ENCODE measurements at regions not wholly inside any gene's neighbourhood (a gene's known extent, or its start where the extent isn't known, plus 50 kb on each side); places are given as distances from the start of the nearest gene placed in this dataset.

GRCh38 chr12:4119157-4119761 lies 154.3 kb upstream of the CCND2 start:
- Mint-ChIP-seq H3K27ac (no peak overlapping the region), H3K4me3 (no peak overlapping the region), H3K36me3 (ENCODE audit: low read depth) (no peaks in the 10 kb centered on the region; the same call in 2 of the 3 replicates), H3K27me3 (ENCODE audit: insufficient read depth, low read depth, poor library complexity) (peaks cover 26% of the 10 kb centered on the region), H3K4me1 (peaks cover 31% of the 10 kb centered on the region), H3K9me3 (no peaks in the 10 kb centered on the region)
- TF ChIP-seq NANOG (IDR thresholded peaks at IDR 0.05; ENCODE audit: borderline replicate concordance) (no peak), CTCF (conservative IDR thresholded peaks at IDR 0.05; ENCODE audit: low read depth in 2 of 2) (no peak), REST (IDR thresholded peaks at IDR 0.05; ENCODE audit: unreplicated experiment) (no peak), JUNB (IDR thresholded peaks at IDR 0.05; ENCODE audit: unreplicated experiment) (no peak), STAT1 (IDR thresholded peaks at IDR 0.05; ENCODE audit: unreplicated experiment) (no peak), CREB1 (CRISPR knock-in tag; IDR thresholded peaks at IDR 0.05; ENCODE audit: low read depth) (no peak), ZNF462 (CRISPR knock-in tag; IDR thresholded peaks at IDR 0.05) (no peak), POLR2AphosphoS5 (IDR thresholded peaks at IDR 0.05; ENCODE audit: low read depth) (no peak)
- Histone ChIP-seq H3K4me2 (no peak overlapping the region), H3K27me3 (ENCODE audit: insufficient read depth) (no peaks in the 10 kb centered on the region), H3K79me2 (replicated peaks; ENCODE audit: insufficient read depth) (no peaks in the 10 kb centered on the region), H3K4me1 (ENCODE audit: insufficient read depth) (peaks cover 22% of the 10 kb centered on the region), H2AFZ (no peak overlapping the region), H3K4me3 (no peak overlapping the region), H3K36me3 (ENCODE audit: insufficient read depth) (no peaks in the 10 kb centered on the region), H3K9me2 (ENCODE audit: insufficient read depth) (peaks cover 6% of the 10 kb centered on the region), H4K20me1 (replicated peaks; ENCODE audit: insufficient read depth) (no peaks in the 10 kb centered on the region), H3K27ac (ENCODE audit: low read depth) (no peak overlapping the region), H3F3A (replicated peaks; ENCODE audit: low read depth) (no peaks in the 10 kb centered on the region)
- ATAC-seq (no peak), DNase-seq (ENCODE audit: low spot score) (no peak)

All from GM23338 (cell line).